ENCODE measurements at regions not wholly inside any gene's neighbourhood (a gene's known extent, or its start where the extent isn't known, plus 50 kb on each side); places are given as distances from the start of the nearest gene placed in this dataset.
"Not testable (repeated sequence)": the region's sequence is repeated elsewhere in the genome, so short reads cannot be mapped to it uniquely, and the experiment has no call there.

GRCh38 chr22:25344366-25344765, 124.9 kb downstream of the CRYBB2 start:
- BruUV-seq (replicated peaks); in situ Hi-C loops (cut with MboI; ENCODE audit: low sequenced_read_pairs); H4K20me1 ChIP-seq (ENCODE audit: insufficient read depth, low read length); H3K9me3 ChIP-seq (ENCODE audit: control insufficient read depth, insufficient read depth, low read length); H3K9me1 ChIP-seq (ENCODE audit: insufficient read depth, low read length); H3K14ac ChIP-seq (replicated peaks; ENCODE audit: low read depth, low read length); H2BK5ac ChIP-seq (ENCODE audit: low read depth, low read length, poor library complexity, severe bottlenecking); H2AFZ ChIP-seq (replicated peaks; ENCODE audit: low read length, poor library complexity); H2AK9ac ChIP-seq (replicated peaks; ENCODE audit: low read depth, low read length, poor library complexity); DNase-seq; H3K4me3 ChIP-seq (ENCODE audit: insufficient read depth, low read depth, low read length); H3K4me1 ChIP-seq (ENCODE audit: control insufficient read depth, insufficient read depth, low read length); POLR2A ChIA-PET (ENCODE audit: unreplicated experiment); H3K18ac ChIP-seq (ENCODE audit: low read depth, low read length); H3K4me2 ChIP-seq (ENCODE audit: low read depth, low read length); H2BK15ac ChIP-seq (ENCODE audit: low read depth, low read length); H3K56ac ChIP-seq (ENCODE audit: extremely low read depth, insufficient read depth, low read length); H3K4ac ChIP-seq (ENCODE audit: low read depth, low read length); H3K9ac ChIP-seq (ENCODE audit: low read depth, low read length); H4K8ac ChIP-seq (ENCODE audit: low read depth in 2 of 2, low read length in 2 of 2); H2AK5ac ChIP-seq (ENCODE audit: low read depth, low read length); H4K91ac ChIP-seq (ENCODE audit: insufficient read depth, low read depth, low read length); H3K23ac ChIP-seq (ENCODE audit: low read depth, low read length); H3K27me3 ChIP-seq (ENCODE audit: control insufficient read depth, insufficient read depth, low read length); intact Hi-C loops (cut with micrococcal nuclease); dilution Hi-C loops (cut with HindIII; ENCODE audit: low sequenced_read_pairs, unreplicated experiment); H3K79me1 ChIP-seq (ENCODE audit: low read depth in 1 of 2, low read length in 2 of 2); H3K27ac ChIP-seq (ENCODE audit: insufficient read depth, low read length); CTCF ChIA-PET; ATAC-seq (ENCODE audit: low read depth); H2BK120ac ChIP-seq (ENCODE audit: low read depth, low read length); H2BK20ac ChIP-seq (ENCODE audit: low read depth, low read length); H4K5ac ChIP-seq (ENCODE audit: low read depth, low read length): not testable (repeated sequence)
- 94% methylated on average over 3 of the region's 10 CpGs; no CpG with 5 or more reads in 1 of the 2 experiments for WGBS, 2 experiments (ENCODE audit: extremely low coverage in 2 of 2, insufficient read length in 1 of 2)
- H3K36me3 ChIP-seq (ENCODE audit: control insufficient read depth, insufficient read depth, low read length) = peaks cover 15% of the 10 kb centered on the region

All from IMR-90 (cell line).